GM21786 (cell line): ENCODE measurements at regions not wholly inside any gene's neighbourhood (a gene's known extent, or its start where the extent isn't known, plus 50 kb on each side); places are given as distances from the start of the nearest gene placed in this dataset.

Source experiments
- ATAC-seq: cut with Tn5 transposase; IDR thresholded peaks from one replicate; pipeline ENCODE4 v1.9.1; 2021; ENCODE audit not compliant: unreplicated experiment

- no peak for ATAC-seq
Measured at GRCh38 chr21:16342932-16343331, 613.1 kb downstream of the USP25 start.

GRCh38 chr21:16343776-16344175 is 614.0 kb downstream of the USP25 start:
- no peak for ATAC-seq

- no peak for ATAC-seq
Measured at GRCh38 chr21:16345757-16346156, 616.0 kb downstream of the USP25 start.

DNA sequence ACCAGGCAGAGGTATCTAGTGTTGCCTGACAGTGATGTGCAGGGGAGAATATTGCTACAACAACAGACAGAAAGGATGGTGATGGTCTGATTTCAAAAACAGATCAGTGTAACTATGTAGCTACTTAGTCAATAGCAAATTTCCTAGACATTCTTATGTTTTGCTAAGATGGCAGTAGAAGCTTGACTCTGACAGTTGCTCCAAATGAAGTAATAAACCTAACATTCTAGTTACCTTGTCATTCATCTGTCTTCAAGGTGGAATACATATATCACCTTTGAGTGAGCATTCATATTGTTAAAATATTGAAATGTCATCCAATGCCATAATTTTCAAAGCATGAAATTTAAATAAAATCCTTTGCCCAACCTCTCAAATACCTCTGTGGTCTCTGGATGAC is 617.4 kb downstream of the USP25 start:
- ATAC-seq, result no peak

DNA sequence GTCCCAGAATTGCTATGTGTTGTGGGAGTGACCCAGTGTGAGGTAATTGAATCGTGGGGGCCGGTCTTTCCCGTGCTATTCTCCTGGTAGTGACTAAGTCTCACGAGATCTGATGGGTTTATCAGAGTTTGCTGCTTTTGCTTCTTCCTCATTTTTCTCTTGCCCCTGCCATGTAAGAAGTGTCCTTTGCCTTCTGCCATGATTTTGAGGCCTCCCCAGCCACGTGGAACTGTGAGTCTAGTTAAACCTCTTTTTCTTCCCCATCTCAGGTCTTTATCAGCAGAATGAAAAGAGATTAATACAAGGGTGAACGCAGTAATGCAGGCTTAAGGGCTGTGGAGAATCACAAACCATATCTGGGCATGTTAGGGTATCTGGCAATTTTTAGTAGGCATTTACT is 624.0 kb downstream of the USP25 start:
- no peak for ATAC-seq

DNA sequence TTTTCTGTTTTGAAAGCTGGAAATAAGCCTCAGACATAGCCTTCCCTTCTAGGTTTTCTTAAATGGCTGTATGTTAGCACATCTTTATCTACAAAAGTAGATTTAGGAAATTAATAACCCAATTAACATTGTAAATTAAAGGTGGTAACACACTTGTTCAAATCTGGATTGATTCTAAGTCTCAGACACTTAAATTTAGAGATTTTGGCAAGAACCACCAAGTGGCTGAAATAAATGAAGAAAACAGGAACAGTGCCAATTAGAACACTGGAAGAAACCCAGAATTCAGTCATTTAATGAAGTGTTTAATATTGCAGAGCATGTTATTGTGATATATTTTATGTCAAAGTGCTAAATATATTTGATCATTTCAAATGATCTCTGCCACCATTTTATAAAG is 628.2 kb downstream of the USP25 start:
- no peak for ATAC-seq

GRCh38 chr21:16358784-16359183 is 629.0 kb downstream of the USP25 start:
- no peak for ATAC-seq

- no peak for ATAC-seq
Measured at GRCh38 chr21:16363100-16363499, 633.3 kb downstream of the USP25 start.

DNA sequence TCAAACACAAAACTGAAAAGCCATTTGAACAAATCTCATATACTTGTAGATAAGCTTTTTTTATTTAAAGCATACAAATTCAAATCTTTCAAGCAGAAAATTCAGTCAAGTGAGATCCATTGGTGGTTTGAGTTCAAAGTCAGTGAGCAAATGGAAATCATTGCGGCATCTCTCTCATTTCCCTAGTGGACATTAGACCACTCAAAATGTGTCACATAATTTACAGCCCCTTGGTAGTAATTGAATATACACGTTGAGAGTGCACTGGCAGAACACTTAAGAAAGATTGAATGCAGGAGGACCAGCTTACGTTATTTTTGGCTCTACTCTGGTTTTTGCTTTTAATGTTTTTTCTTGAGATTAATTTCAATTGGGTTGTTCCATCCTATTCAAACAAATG is 633.7 kb downstream of the USP25 start:
- no peak for ATAC-seq

DNA sequence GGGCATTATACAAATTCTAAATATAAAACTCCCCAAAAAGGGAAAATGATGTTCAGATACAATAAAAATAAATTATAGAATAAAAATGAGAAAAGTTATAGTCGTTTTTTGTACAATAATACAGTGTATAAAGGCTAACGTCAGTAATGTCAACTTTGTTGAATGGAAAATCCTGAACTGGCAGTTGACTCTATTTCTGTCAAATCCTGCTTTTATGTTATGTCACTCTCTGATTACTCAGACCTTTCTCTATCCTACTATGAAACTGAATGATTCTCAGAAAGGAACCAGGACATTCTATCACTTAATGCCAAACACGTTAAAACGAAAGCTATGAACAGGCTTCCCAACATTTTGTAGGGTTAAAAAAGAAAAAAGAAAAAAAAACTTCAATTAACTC is 636.4 kb downstream of the USP25 start:
- no peak for ATAC-seq

DNA sequence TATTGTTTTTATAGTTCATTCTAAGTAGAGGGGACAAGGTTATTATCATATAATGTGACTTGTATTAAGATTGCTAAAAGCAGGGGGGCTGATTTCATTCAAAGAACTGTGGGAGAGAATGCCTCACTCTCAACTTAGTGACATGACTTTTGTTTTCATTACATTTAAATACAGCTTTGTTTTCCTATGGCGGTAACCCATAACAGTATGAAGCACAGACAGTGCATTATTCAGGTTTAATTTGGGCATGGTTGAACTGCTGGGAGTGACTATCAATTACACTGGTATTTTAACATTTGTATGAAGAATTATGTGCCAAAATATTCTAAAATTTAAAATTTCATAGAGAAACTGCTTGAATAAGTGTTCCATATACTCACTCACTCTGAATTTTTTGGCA is 637.3 kb downstream of the USP25 start:
- ATAC-seq, result no peak

- ATAC-seq, result no peak
Measured at GRCh38 chr21:16370186-16370585, 640.4 kb downstream of the USP25 start.

DNA sequence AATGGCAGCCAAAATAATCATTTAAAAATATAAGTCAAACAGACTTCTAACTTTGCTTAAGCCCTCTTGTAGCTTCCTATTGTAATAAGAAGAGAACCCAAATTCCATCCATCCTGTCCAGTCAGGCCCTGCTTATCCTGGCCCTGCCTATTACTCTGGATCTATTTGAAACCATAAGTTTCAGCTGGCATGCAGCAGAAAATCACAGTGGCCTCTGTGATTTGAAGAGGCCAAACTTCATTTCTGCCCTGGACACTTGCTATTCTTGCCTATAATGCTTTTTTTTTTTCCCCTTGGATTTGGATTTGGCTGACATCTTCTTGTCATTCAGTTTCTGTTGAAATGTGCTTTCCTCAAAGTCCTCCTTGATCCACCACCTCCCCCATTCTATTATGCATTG is 642.8 kb downstream of the USP25 start:
- no peak for ATAC-seq

DNA sequence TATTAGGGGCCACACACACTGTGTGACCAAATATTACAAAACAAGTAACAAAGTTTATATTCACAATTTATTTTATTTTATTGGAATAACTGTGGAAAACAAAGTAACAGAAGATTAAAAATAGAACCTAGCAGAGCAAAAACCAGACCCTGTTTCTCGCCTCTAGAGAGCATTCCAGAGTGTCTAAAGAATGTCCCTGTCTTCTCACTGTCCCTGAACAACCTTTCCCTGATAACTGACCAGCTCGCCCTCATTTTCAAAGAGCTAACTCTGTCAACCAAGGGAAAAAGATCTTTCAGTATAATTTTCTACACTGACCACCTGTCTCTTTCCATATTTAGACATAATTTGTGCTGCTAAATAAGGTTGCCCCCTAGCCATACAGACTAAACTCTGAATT is 646.9 kb downstream of the USP25 start:
- no peak for ATAC-seq

GRCh38 chr21:16377120-16377658 is 647.4 kb downstream of the USP25 start:
- ATAC-seq, result no peak

- no peak for ATAC-seq
Measured at GRCh38 chr21:16377857-16378256, 648.1 kb downstream of the USP25 start.

GRCh38 chr21:16378525-16378924 is 648.7 kb downstream of the USP25 start:
- no peak for ATAC-seq

DNA sequence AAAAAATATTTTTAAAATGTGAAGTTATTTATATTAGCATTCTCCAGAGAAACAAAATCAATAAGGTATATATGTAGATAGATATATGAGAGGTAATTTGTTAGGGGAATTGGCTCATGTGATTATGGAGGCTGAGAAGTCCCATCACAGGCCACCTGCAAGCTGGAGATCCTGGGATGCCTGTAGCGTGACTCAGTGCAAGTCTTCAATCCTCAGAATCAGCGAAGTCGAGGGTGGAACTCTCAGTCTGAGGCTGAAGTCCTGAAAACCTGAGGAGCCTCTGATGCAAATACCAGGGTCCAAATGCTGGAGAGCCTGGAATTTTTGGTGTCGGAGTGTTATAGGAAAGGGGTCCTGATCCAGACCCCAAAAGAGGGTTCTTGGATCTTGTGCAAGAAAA is 658.5 kb downstream of the USP25 start:
- ATAC-seq, result no peak

DNA sequence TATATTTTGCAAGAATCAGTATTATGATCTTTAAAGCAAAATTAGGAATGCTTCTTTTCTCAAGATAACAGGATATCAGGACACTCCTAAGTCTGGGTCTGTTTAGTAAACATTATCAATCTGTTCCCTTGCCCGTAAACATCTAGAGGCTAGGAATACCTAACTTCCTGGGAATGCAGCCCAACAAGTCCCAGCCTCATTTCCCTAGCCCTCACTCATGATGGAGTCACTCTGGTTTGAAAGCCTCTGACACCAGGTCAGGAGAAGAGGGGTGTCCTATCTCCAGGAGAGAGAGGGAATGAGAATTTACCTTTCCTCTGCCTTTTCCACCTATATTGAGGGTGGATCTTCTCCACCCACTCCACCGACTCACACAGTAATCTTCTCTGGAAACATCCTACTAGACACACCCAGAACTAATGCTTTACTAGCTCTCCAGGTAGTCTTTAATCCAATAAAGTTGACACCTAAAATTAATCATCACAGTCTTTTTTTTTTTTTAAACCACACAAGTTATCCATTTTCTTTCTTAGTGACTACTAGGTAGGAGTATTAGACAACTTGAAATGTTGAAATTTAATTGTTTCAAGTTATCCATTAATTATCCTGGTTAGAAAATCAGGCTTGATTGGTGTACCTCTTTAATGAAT is 659.3 kb downstream of the USP25 start:
- no peak for ATAC-seq

GRCh38 chr21:16389643-16390042 is 659.9 kb downstream of the USP25 start:
- no peak for ATAC-seq

DNA sequence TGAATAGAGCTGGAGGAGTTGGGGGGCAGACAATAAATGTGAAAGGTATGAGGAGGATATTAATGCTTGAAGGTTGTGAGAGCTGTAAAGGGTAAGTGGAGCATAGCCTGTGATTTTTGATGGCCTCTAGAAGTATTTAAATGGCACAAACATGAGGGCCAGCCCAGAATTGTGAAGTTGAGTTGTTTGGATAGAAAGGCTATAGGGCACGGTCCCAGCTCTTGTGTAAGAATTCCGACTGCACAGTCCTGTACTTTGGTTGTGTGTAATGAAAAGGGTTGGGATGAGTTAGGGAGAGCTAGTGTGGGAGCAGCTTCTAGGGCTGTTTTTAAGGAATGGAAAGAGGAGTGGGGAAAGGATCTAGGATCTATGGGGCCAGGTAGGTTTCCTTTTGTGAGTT is 665.5 kb downstream of the USP25 start:
- ATAC-seq, result no peak

GRCh38 chr21:16402752-16403151 is 673.0 kb downstream of the USP25 start:
- no peak for ATAC-seq

- no peak for ATAC-seq
Measured at GRCh38 chr21:16404776-16405175, 675.0 kb downstream of the USP25 start.
